Memory B cell (primary cell): ENCODE measurements at regions not wholly inside any gene's neighbourhood (a gene's known extent, or its start where the extent isn't known, plus 50 kb on each side); places are given as distances from the start of the nearest gene placed in this dataset.

Source experiments
- ATAC-seq: fragments of 150-1000 bp; cut with Tn5 transposase; 2 replicates; pipeline ENCODE4 v1.10.0; 2021; ENCODE audit warnings: low read depth, mild to moderate bottlenecking, moderate library complexity
- DNase-seq, 2 donors: peaks; one replicate each; pipeline ENCODE4 v3.0.0; 2022; ENCODE audit warnings: low spot score in 2 of 2
- H3K27ac Mint-ChIP-seq: one replicate; pipeline ENCODE4 v1.8.0; 2022; ENCODE audit warnings: mild to moderate bottlenecking, moderate library complexity, mixed read lengths
- H3K27me3 Mint-ChIP-seq: one replicate; pipeline ENCODE4 v1.8.0; 2022; ENCODE audit warnings: mixed read lengths
- H3K36me3 Mint-ChIP-seq: one replicate; pipeline ENCODE4 v1.8.0; 2022; ENCODE audit warnings: mild to moderate bottlenecking, mixed read lengths
- H3K4me1 Mint-ChIP-seq: one replicate; pipeline ENCODE4 v1.8.0; 2022; ENCODE audit warnings: mixed read lengths
- H3K4me3 Mint-ChIP-seq: one replicate; pipeline ENCODE4 v1.8.0; 2022; ENCODE audit warnings: mild to moderate bottlenecking, moderate library complexity, mixed read lengths
- H3K9me3 Mint-ChIP-seq: one replicate; pipeline ENCODE4 v1.8.0; 2022; ENCODE audit warnings: mixed read lengths

GRCh38 chrX:16222151-16222550, 54.9 kb downstream of the MAGEB17 start:
- ATAC-seq = no peak
- no peak for DNase-seq
- Mint-ChIP-seq H3K9me3 (peaks cover 10% of the 10 kb centered on the region), H3K4me3 (no peak overlapping the region), H3K27ac (no peak overlapping the region), H3K4me1 (no peaks in the 10 kb centered on the region), H3K27me3 (peaks cover 3% of the 10 kb centered on the region), H3K36me3 (peaks cover 3% of the 10 kb centered on the region)

- ATAC-seq (no peak), DNase-seq (no peak)
- no peaks in the 10 kb centered on the region for H3K4me1 Mint-ChIP-seq
- no peak overlapping the region for H3K27ac Mint-ChIP-seq
- H3K9me3 Mint-ChIP-seq = peaks cover 10% of the 10 kb centered on the region
- peaks cover 3% of the 10 kb centered on the region for H3K27me3 Mint-ChIP-seq
- no peak overlapping the region for H3K4me3 Mint-ChIP-seq
- peaks cover 3% of the 10 kb centered on the region for H3K36me3 Mint-ChIP-seq
Observed at GRCh38 chrX:16223385-16223784, 56.1 kb downstream of the MAGEB17 start.

GRCh38 chrX:16239211-16239610, 71.9 kb downstream of the MAGEB17 start:
- H3K27ac Mint-ChIP-seq = no peak overlapping the region
- no peaks in the 10 kb centered on the region for H3K36me3 Mint-ChIP-seq
- H3K4me3 Mint-ChIP-seq = no peak overlapping the region
- no peak for DNase-seq
- no peak for ATAC-seq
- H3K27me3 Mint-ChIP-seq = peaks cover 9% of the 10 kb centered on the region
- H3K4me1 Mint-ChIP-seq = no peaks in the 10 kb centered on the region
- H3K9me3 Mint-ChIP-seq = no peaks in the 10 kb centered on the region

GRCh38 chrX:16240231-16240905, 73.1 kb downstream of the MAGEB17 start:
- Mint-ChIP-seq H3K27me3 (peaks cover 9% of the 10 kb centered on the region), H3K36me3 (no peaks in the 10 kb centered on the region), H3K9me3 (no peaks in the 10 kb centered on the region), H3K4me3 (no peak overlapping the region), H3K27ac (no peak overlapping the region), H3K4me1 (no peaks in the 10 kb centered on the region)
- ATAC-seq = no peak
- no peak for DNase-seq

GRCh38 chrX:16240968-16241367, 73.7 kb downstream of the MAGEB17 start:
- Mint-ChIP-seq H3K4me1 (no peaks in the 10 kb centered on the region), H3K27ac (no peak overlapping the region), H3K9me3 (no peaks in the 10 kb centered on the region), H3K36me3 (no peaks in the 10 kb centered on the region), H3K4me3 (no peak overlapping the region), H3K27me3 (peaks cover 9% of the 10 kb centered on the region)
- no peak for DNase-seq
- no peak for ATAC-seq

GRCh38 chrX:16250296-16250695, 83.0 kb downstream of the MAGEB17 start:
- Mint-ChIP-seq H3K4me1 (no peaks in the 10 kb centered on the region), H3K9me3 (no peaks in the 10 kb centered on the region), H3K27ac (no peak overlapping the region), H3K36me3 (no peaks in the 10 kb centered on the region), H3K4me3 (no peak overlapping the region), H3K27me3 (no peaks in the 10 kb centered on the region)
- ATAC-seq = no peak
- DNase-seq = no peak

- no peaks in the 10 kb centered on the region for H3K27me3 Mint-ChIP-seq
- ATAC-seq = no peak
- H3K36me3 Mint-ChIP-seq = no peaks in the 10 kb centered on the region
- H3K27ac Mint-ChIP-seq = no peak overlapping the region
- H3K4me3 Mint-ChIP-seq = no peak overlapping the region
- H3K4me1 Mint-ChIP-seq = no peaks in the 10 kb centered on the region
- DNase-seq = no peak
- no peaks in the 10 kb centered on the region for H3K9me3 Mint-ChIP-seq
Observed at GRCh38 chrX:16251782-16252181, 84.5 kb downstream of the MAGEB17 start.

- no peak for ATAC-seq
- peaks cover 5% of the 10 kb centered on the region for H3K27me3 Mint-ChIP-seq
- no peaks in the 10 kb centered on the region for H3K4me1 Mint-ChIP-seq
- DNase-seq = no peak
- no peaks in the 10 kb centered on the region for H3K9me3 Mint-ChIP-seq
- no peak overlapping the region for H3K4me3 Mint-ChIP-seq
- no peak overlapping the region for H3K27ac Mint-ChIP-seq
- no peaks in the 10 kb centered on the region for H3K36me3 Mint-ChIP-seq
Observed at GRCh38 chrX:16258882-16259281, 91.6 kb downstream of the MAGEB17 start.

- H3K27me3 Mint-ChIP-seq = no peaks in the 10 kb centered on the region
- DNase-seq (no peak), ATAC-seq (no peak)
- no peaks in the 10 kb centered on the region for H3K36me3 Mint-ChIP-seq
- H3K4me1 Mint-ChIP-seq = no peaks in the 10 kb centered on the region
- no peak overlapping the region for H3K27ac Mint-ChIP-seq
- H3K4me3 Mint-ChIP-seq = no peak overlapping the region
- H3K9me3 Mint-ChIP-seq = peaks cover 2% of the 10 kb centered on the region
Observed at GRCh38 chrX:16267431-16267830, 100.2 kb downstream of the MAGEB17 start.

GRCh38 chrX:16268206-16268605, 100.9 kb downstream of the MAGEB17 start:
- no peaks in the 10 kb centered on the region for H3K27me3 Mint-ChIP-seq
- no peaks in the 10 kb centered on the region for H3K4me1 Mint-ChIP-seq
- H3K9me3 Mint-ChIP-seq = peaks cover 2% of the 10 kb centered on the region
- no peaks in the 10 kb centered on the region for H3K36me3 Mint-ChIP-seq
- ATAC-seq = no peak
- no peak for DNase-seq
- H3K27ac Mint-ChIP-seq = no peak overlapping the region
- H3K4me3 Mint-ChIP-seq = no peak overlapping the region

GRCh38 chrX:16278927-16279326, 111.6 kb downstream of the MAGEB17 start:
- no peak overlapping the region for H3K4me3 Mint-ChIP-seq
- ATAC-seq (no peak), DNase-seq (no peak)
- H3K4me1 Mint-ChIP-seq = peaks cover 8% of the 10 kb centered on the region
- H3K27ac Mint-ChIP-seq = no peak overlapping the region
- peaks cover 12% of the 10 kb centered on the region for H3K27me3 Mint-ChIP-seq
- H3K36me3 Mint-ChIP-seq = no peaks in the 10 kb centered on the region
- peaks cover 3% of the 10 kb centered on the region for H3K9me3 Mint-ChIP-seq

GRCh38 chrX:16282209-16282608, 114.9 kb downstream of the MAGEB17 start:
- Mint-ChIP-seq H3K4me3 (no peak overlapping the region), H3K9me3 (peaks cover 2% of the 10 kb centered on the region), H3K27me3 (peaks cover 12% of the 10 kb centered on the region), H3K36me3 (no peaks in the 10 kb centered on the region), H3K4me1 (peaks cover 8% of the 10 kb centered on the region), H3K27ac (no peak overlapping the region)
- DNase-seq (no peak), ATAC-seq (no peak)

GRCh38 chrX:16284842-16285241, 117.6 kb downstream of the MAGEB17 start:
- ATAC-seq = no peak
- no peak overlapping the region for H3K4me3 Mint-ChIP-seq
- H3K9me3 Mint-ChIP-seq = peaks cover 2% of the 10 kb centered on the region
- H3K27me3 Mint-ChIP-seq = peaks cover 6% of the 10 kb centered on the region
- DNase-seq = no peak
- H3K4me1 Mint-ChIP-seq = peaks cover 3% of the 10 kb centered on the region
- no peak overlapping the region for H3K27ac Mint-ChIP-seq
- H3K36me3 Mint-ChIP-seq = peaks cover 1% of the 10 kb centered on the region

GRCh38 chrX:16290997-16291396, 123.7 kb downstream of the MAGEB17 start:
- Mint-ChIP-seq H3K36me3 (peaks cover 1% of the 10 kb centered on the region), H3K4me1 (no peaks in the 10 kb centered on the region), H3K27ac (no peak overlapping the region), H3K4me3 (no peak overlapping the region), H3K9me3 (peaks cover 2% of the 10 kb centered on the region), H3K27me3 (peaks cover 8% of the 10 kb centered on the region)
- ATAC-seq (no peak), DNase-seq (no peak)

GRCh38 chrX:16300831-16301230, 133.6 kb downstream of the MAGEB17 start:
- H3K27ac Mint-ChIP-seq = no peak overlapping the region
- H3K4me3 Mint-ChIP-seq = no peak overlapping the region
- no peaks in the 10 kb centered on the region for H3K4me1 Mint-ChIP-seq
- no peaks in the 10 kb centered on the region for H3K36me3 Mint-ChIP-seq
- no peaks in the 10 kb centered on the region for H3K9me3 Mint-ChIP-seq
- H3K27me3 Mint-ChIP-seq = no peaks in the 10 kb centered on the region
- ATAC-seq (no peak), DNase-seq (no peak)
